ENCODE measurements at regions not wholly inside any gene's neighbourhood (a gene's known extent, or its start where the extent isn't known, plus 50 kb on each side); places are given as distances from the start of the nearest gene placed in this dataset.
"Not testable (repeated sequence)": the region's sequence is repeated elsewhere in the genome, so short reads cannot be mapped to it uniquely, and the experiment has no call there.

- not testable (repeated sequence) for H3K4me1 ChIP-seq (ENCODE audit: control insufficient read depth, insufficient read depth, low read length); H3K9me3 ChIP-seq (ENCODE audit: control insufficient read depth, low read length); H3K36me3 ChIP-seq (ENCODE audit: control insufficient read depth, insufficient read depth, low read length); H3K27me3 ChIP-seq (ENCODE audit: control insufficient read depth, insufficient read depth, low read length, poor library complexity, severe bottlenecking); H3K27ac ChIP-seq (ENCODE audit: insufficient read depth, low read depth, low read length, poor library complexity, severe bottlenecking); H3K4me3 ChIP-seq (ENCODE audit: insufficient read depth, low read depth, low read length)
- WGBS, 2 experiments = 87 to 96% methylated on average over 3 to 4 of the region's 4 CpGs
Observed at GRCh38 chr20:58572428-58572763, 57.2 kb upstream of the APCDD1L start.

- H3K36me3 ChIP-seq (ENCODE audit: control insufficient read depth, insufficient read depth, low read length) = no peaks in the 10 kb centered on the region
- no peaks in the 10 kb centered on the region for H3K9me3 ChIP-seq (ENCODE audit: control insufficient read depth, low read length)
- no peaks in the 10 kb centered on the region for H3K27me3 ChIP-seq (ENCODE audit: control insufficient read depth, insufficient read depth, low read length, poor library complexity, severe bottlenecking)
- 93 to 94% methylated on average over 16 of the region's 16 CpGs for WGBS, 2 experiments
- H3K4me1 ChIP-seq (ENCODE audit: control insufficient read depth, insufficient read depth, low read length) = no peaks in the 10 kb centered on the region
- no peak overlapping the region for H3K27ac ChIP-seq (ENCODE audit: insufficient read depth, low read depth, low read length, poor library complexity, severe bottlenecking)
- no peak overlapping the region for H3K4me3 ChIP-seq (ENCODE audit: insufficient read depth, low read depth, low read length)
Observed at GRCh38 chr20:58571693-58572427, 56.7 kb upstream of the APCDD1L start.

DNA sequence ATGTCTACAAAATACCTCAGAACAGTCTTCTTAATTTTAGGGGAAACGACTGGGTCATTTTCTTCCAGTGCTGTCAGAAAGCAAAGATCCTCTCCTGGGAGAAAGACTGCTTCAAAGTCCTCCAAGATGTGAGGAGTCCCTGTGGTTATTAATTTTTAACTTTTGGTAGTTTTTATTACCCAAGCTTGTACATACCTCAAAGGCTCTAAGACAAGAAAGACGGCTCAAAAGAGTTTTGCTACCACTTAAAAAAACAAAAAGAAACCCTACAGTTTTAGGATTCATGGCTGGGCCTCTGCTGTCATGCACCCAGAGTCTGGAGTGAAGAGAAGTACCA is 56.1 kb upstream of the APCDD1L start:
- no peaks in the 10 kb centered on the region for H3K27me3 ChIP-seq (ENCODE audit: control insufficient read depth, insufficient read depth, low read length, poor library complexity, severe bottlenecking)
- 77 to 82% methylated on average over 2 of the region's 2 CpGs for WGBS, 2 experiments
- H3K36me3 ChIP-seq (ENCODE audit: control insufficient read depth, insufficient read depth, low read length) = no peaks in the 10 kb centered on the region
- no peak overlapping the region for H3K4me3 ChIP-seq (ENCODE audit: insufficient read depth, low read depth, low read length)
- no peaks in the 10 kb centered on the region for H3K4me1 ChIP-seq (ENCODE audit: control insufficient read depth, insufficient read depth, low read length)
- no peaks in the 10 kb centered on the region for H3K9me3 ChIP-seq (ENCODE audit: control insufficient read depth, low read length)
- no peak overlapping the region for H3K27ac ChIP-seq (ENCODE audit: insufficient read depth, low read depth, low read length, poor library complexity, severe bottlenecking)

DNA sequence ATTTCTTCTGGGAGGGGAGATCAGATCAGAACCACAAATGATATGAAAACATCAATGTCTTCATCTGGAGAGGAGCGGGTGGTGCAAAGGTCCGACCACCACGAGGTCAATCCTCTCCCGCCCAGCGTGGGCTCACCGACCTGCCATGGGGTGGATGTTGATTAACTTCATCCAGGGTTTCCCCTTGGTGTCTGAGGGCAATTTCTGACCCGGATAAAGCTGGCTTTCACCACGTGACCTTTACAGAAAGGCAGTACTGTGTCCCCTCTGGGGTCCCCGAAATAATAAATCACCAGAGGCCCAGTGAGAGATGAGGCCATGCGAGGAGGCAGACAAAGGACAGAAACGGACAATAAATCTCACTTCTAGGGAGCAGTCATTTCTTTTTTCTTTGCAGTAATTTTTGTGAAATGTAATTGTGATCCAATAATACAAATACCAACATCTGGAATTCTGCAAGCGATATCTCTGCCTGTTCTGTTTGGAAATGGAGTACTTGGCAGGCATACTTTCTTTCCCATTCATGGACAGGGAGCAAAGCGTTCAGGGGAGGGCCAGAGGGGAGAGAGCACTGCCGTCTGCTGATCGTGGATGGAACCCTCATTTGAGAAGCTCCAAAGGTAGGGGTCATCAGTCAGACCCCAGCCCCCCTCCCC is 55.1 kb upstream of the APCDD1L start:
- Histone ChIP-seq H3K4me1 (ENCODE audit: control insufficient read depth, insufficient read depth, low read length) (no peaks in the 10 kb centered on the region), H3K27me3 (ENCODE audit: control insufficient read depth, insufficient read depth, low read length, poor library complexity, severe bottlenecking) (no peaks in the 10 kb centered on the region), H3K36me3 (ENCODE audit: control insufficient read depth, insufficient read depth, low read length) (no peaks in the 10 kb centered on the region), H3K27ac (ENCODE audit: insufficient read depth, low read depth, low read length, poor library complexity, severe bottlenecking) (no peak overlapping the region), H3K9me3 (ENCODE audit: control insufficient read depth, low read length) (no peaks in the 10 kb centered on the region), H3K4me3 (ENCODE audit: insufficient read depth, low read depth, low read length) (no peak overlapping the region)
- WGBS, 2 experiments = 87 to 92% methylated on average over 13 to 15 of the region's 15 CpGs

DNA sequence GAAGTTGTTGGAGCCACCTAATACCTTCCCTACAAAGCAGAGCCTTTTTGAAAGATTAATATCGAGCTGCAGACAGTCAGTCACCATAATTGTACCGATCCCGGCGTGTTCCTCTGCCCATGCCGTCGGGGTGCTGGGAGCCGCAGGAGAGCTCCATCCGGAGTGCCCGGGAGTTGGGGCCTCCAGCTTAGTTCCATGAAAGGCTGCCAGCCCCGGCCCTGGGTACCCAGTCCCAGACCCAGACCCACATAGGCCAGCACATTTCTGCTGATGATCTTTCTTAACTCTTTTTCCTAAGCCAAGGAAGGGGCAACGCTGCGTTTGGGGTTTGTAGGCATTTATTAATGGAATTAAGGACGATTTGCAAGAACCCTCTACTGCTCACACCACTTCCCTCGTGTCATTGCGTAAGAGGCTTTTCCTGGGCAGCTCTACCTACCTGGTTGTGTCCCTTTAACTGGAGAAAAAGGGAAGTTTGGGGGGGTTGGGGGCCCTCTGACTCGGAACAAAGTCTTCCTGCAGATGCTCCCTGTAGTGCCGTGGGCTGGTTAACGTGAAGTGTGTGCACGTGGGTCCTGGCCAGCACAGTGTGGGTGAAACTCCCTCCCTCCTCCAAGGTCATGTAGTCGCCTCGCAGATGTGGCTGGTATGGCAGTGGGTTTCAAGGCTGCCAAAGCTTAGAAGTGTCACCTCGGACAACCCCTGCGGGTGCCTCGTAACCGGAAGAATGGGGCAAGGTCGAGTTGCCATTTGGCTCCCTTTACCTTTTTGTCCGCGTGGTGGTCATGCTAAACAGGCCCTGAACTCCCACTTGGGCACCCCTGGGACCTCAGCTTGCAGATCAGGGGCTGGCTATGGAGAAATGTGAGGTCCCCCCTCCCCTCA is 54.3 kb upstream of the APCDD1L start:
- H3K9me3 ChIP-seq (ENCODE audit: control insufficient read depth, low read length) = no peaks in the 10 kb centered on the region
- no peaks in the 10 kb centered on the region for H3K4me1 ChIP-seq (ENCODE audit: control insufficient read depth, insufficient read depth, low read length)
- no peaks in the 10 kb centered on the region for H3K27me3 ChIP-seq (ENCODE audit: control insufficient read depth, insufficient read depth, low read length, poor library complexity, severe bottlenecking)
- 87 to 88% methylated on average over 28 of the region's 28 CpGs for WGBS, 2 experiments
- H3K27ac ChIP-seq (ENCODE audit: insufficient read depth, low read depth, low read length, poor library complexity, severe bottlenecking) = no peak overlapping the region
- H3K36me3 ChIP-seq (ENCODE audit: control insufficient read depth, insufficient read depth, low read length) = no peaks in the 10 kb centered on the region
- no peak overlapping the region for H3K4me3 ChIP-seq (ENCODE audit: insufficient read depth, low read depth, low read length)

DNA sequence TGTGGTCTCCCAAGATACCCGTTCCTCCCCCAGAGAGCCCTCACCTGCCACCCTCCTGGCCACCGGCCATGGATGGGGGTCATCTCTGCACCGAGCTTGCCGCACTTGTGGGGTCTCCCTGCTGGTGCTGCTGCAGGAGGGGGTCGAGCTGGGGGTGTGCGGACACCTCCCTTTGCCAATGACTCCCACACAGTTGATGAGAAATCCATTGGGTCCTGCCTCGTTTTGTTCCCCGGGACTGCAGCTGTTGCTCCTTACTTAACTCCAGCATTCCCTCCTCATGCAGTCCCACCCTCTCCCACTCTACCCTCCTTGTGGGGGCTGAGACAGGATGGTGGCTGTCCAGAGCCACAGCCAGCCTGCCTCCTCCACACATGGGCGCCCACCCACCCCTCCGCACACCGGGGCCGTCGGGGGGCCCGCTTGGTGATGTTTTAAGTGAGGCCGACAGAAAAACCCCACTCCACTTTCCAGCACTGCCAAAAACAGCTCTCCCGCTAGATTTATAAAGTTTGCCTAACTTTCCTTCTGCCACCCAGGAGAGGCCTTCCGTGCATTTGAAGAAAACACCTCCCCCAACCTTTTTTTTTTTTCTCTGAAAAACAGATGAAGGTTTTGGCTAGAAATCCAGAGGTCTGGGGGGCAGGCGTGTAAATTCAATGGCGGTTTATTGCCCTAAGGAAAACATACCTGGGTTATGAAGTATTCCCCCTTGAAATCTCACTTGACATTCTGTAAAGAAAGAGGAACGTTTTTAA is 53.5 kb upstream of the APCDD1L start:
- Histone ChIP-seq H3K4me1 (ENCODE audit: control insufficient read depth, insufficient read depth, low read length) (no peaks in the 10 kb centered on the region), H3K9me3 (ENCODE audit: control insufficient read depth, low read length) (no peaks in the 10 kb centered on the region), H3K27me3 (ENCODE audit: control insufficient read depth, insufficient read depth, low read length, poor library complexity, severe bottlenecking) (no peaks in the 10 kb centered on the region), H3K4me3 (ENCODE audit: insufficient read depth, low read depth, low read length) (no peak overlapping the region), H3K27ac (ENCODE audit: insufficient read depth, low read depth, low read length, poor library complexity, severe bottlenecking) (no peak overlapping the region), H3K36me3 (ENCODE audit: control insufficient read depth, insufficient read depth, low read length) (no peaks in the 10 kb centered on the region)
- 86 to 91% methylated on average over 20 of the region's 20 CpGs for WGBS, 2 experiments

DNA sequence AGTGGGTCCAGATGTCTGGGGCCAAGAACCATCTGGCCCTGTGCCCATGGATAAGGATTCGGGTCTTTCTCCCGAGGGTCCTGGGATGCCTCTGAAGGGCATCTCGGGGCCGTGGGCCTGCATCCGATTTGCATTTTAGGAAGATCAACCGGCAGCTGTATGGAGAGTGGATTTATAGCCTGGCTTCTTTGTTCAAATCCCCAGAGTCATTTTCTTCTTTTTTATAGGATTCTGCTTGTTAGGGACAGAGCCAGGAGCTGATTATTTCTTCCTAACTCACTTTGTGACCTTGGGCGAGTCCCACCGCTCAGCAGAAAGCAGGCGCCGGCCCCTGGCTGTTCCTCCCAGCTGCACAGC is 52.9 kb upstream of the APCDD1L start:
- H3K27ac ChIP-seq (ENCODE audit: insufficient read depth, low read depth, low read length, poor library complexity, severe bottlenecking) = no peak overlapping the region

DNA sequence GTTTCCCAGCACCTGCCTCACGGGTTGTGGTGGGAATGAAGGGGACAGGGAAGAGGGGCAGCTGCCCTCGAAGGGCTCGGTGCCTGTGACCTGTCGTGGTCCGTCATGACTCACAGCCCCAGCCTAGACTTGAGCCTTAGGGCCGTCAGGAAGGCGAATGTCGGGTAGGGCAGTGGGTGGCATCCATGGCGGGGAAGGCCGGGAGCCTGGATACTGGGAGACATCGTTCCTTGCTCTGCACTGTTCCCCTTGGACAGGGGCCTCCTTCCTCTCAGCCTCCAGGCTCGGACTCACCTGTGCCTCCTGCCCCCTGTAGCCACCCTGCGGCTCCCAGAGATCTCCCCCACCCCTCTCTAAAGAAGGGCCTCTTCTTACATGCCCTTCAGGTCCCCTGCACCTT is 52.2 kb upstream of the APCDD1L start:
- H3K9me3 ChIP-seq (ENCODE audit: control insufficient read depth, low read length) = no peaks in the 10 kb centered on the region
- 94 to 95% methylated on average over 13 of the region's 13 CpGs for WGBS, 2 experiments
- no peak overlapping the region for H3K27ac ChIP-seq (ENCODE audit: insufficient read depth, low read depth, low read length, poor library complexity, severe bottlenecking)
- no peaks in the 10 kb centered on the region for H3K27me3 ChIP-seq (ENCODE audit: control insufficient read depth, insufficient read depth, low read length, poor library complexity, severe bottlenecking)
- no peaks in the 10 kb centered on the region for H3K36me3 ChIP-seq (ENCODE audit: control insufficient read depth, insufficient read depth, low read length)
- H3K4me1 ChIP-seq (ENCODE audit: control insufficient read depth, insufficient read depth, low read length) = no peaks in the 10 kb centered on the region
- H3K4me3 ChIP-seq (ENCODE audit: insufficient read depth, low read depth, low read length) = no peak overlapping the region

More for the DNA sequence above, 52.9 kb upstream of the APCDD1L start:
- 89 to 92% methylated on average over 10 of the region's 10 CpGs for WGBS, 2 experiments
- H3K27me3 ChIP-seq (ENCODE audit: control insufficient read depth, insufficient read depth, low read length, poor library complexity, severe bottlenecking) = no peaks in the 10 kb centered on the region
- H3K9me3 ChIP-seq (ENCODE audit: control insufficient read depth, low read length) = no peaks in the 10 kb centered on the region
- H3K36me3 ChIP-seq (ENCODE audit: control insufficient read depth, insufficient read depth, low read length) = no peaks in the 10 kb centered on the region
- H3K4me3 ChIP-seq (ENCODE audit: insufficient read depth, low read depth, low read length) = no peak overlapping the region
- H3K4me1 ChIP-seq (ENCODE audit: control insufficient read depth, insufficient read depth, low read length) = no peaks in the 10 kb centered on the region

DNA sequence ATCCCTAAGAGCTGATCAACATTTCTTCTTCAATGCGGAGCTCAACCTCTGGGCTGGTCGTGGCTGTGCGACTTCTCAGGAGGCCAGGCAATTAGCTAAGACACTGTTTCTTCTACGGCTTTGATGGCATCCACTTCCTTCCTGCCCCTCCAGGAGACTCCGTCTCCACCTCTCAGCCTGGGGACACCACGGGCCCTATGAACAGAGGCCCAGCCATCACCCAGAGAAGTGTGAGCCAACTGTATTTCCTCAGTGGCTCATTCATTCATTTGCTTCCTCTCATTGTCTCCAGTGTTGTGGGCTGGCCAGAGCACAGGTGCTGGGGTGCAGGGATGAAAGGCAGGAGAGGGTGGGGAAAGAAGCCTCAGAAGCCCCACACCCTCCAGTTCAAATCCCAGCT is 51.8 kb upstream of the APCDD1L start:
- no peaks in the 10 kb centered on the region for H3K4me1 ChIP-seq (ENCODE audit: control insufficient read depth, insufficient read depth, low read length)
- H3K36me3 ChIP-seq (ENCODE audit: control insufficient read depth, insufficient read depth, low read length) = no peaks in the 10 kb centered on the region
- H3K4me3 ChIP-seq (ENCODE audit: insufficient read depth, low read depth, low read length) = no peak overlapping the region
- H3K27me3 ChIP-seq (ENCODE audit: control insufficient read depth, insufficient read depth, low read length, poor library complexity, severe bottlenecking) = no peaks in the 10 kb centered on the region
- H3K9me3 ChIP-seq (ENCODE audit: control insufficient read depth, low read length) = no peaks in the 10 kb centered on the region
- WGBS, 2 experiments = 91% methylated on average over 6 of the region's 6 CpGs
- H3K27ac ChIP-seq (ENCODE audit: insufficient read depth, low read depth, low read length, poor library complexity, severe bottlenecking) = no peak overlapping the region
